ENCODE measurements at regions not wholly inside any gene's neighbourhood (a gene's known extent, or its start where the extent isn't known, plus 50 kb on each side); places are given as distances from the start of the nearest gene placed in this dataset.

DNA sequence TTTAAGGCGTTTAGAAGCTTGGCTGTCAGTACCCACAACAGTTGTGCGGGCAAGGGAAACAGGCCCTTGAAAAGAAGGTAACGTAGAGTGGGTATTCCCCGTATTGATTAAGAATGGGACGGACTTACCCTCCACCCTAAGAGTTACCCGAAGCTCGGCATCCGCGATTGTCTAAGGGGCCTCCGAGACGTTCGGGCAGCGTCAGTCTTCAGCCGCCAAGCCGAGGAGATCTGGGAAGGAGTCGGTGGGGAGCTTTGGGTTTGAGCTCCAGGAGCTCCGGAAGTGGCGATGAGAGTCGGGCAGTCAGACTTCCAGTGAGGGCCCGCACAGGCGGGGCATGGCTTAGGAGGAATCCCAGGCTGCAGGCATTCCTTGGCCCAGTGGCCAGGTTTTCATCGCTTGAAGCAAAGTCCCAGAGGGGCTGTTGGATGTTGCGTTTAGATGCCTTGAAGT lies 748.2 kb upstream of the ADGRB3 start (continued):
- TF ChIP-seq TEAD4 (IDR thresholded peaks at IDR 0.05; ENCODE audit: low read length) (peak; percentile 6; the same call in 1 of the 2 replicates), TEAD4 (CRISPR knock-in tag; IDR thresholded peaks at IDR 0.05; ENCODE audit: borderline replicate concordance) (no peak), CBX1 (IDR thresholded peaks at IDR 0.05; ENCODE audit: low read depth) (peak; percentile 22; the same call in 1 of the 2 replicates), ETV5 (CRISPR knock-in tag; IDR thresholded peaks at IDR 0.05; ENCODE audit: low read depth) (peak; percentile 29; the same call in 1 of the 2 replicates), NFIC (IDR thresholded peaks at IDR 0.05) (no peak), ERF (CRISPR knock-in tag; IDR thresholded peaks at IDR 0.05) (peak; percentile 63; the same call in 1 of the 2 replicates), TFAP4 (CRISPR knock-in tag; IDR thresholded peaks at IDR 0.05; ENCODE audit: borderline replicate concordance) (peak; percentile 55; the same call in 1 of the 2 replicates), DDX20 (tag; IDR thresholded peaks at IDR 0.05; ENCODE audit: low read depth) (no peak), ZBTB49 (CRISPR knock-in tag; IDR thresholded peaks at IDR 0.05; ENCODE audit: borderline replicate concordance) (peak; percentile 59; the same call in 1 of the 2 replicates), JUND (IDR thresholded peaks at IDR 0.05; ENCODE audit: borderline replicate concordance, low read depth, low read length) (0 out of 2 replicates have a peak, but pooled peaks have one; percentile 1), JUND (tag; IDR thresholded peaks at IDR 0.05; ENCODE audit: borderline replicate concordance, low read depth, low read length) (no peak), ZNF175 (CRISPR knock-in tag; IDR thresholded peaks at IDR 0.05; ENCODE audit: low read depth) (peak; percentile 12; the same call in 1 of the 2 replicates), ZNF12 (CRISPR knock-in tag; IDR thresholded peaks at IDR 0.05) (no peak), ZNF561 (CRISPR knock-in tag; conservative IDR thresholded peaks at IDR 0.05) (no peak), FOXK1 (CRISPR knock-in tag; IDR thresholded peaks at IDR 0.05; ENCODE audit: borderline replicate concordance) (peak; percentile 35; the same call in 1 of the 2 replicates), SAP30 (IDR thresholded peaks at IDR 0.05; ENCODE audit: borderline replicate concordance, insufficient read depth, low read depth, low read length, poor library complexity, severe bottlenecking) (peak; percentile 62), HDAC6 (IDR thresholded peaks at IDR 0.05; ENCODE audit: low read depth, low read length) (no peak), PCBP2 (IDR thresholded peaks at IDR 0.05; ENCODE audit: low read depth, low read length, poor library complexity, severe bottlenecking) (no peak), ZBTB17 (CRISPR knock-in tag; IDR thresholded peaks at IDR 0.05) (peak; percentile 50; the same call in 1 of the 2 replicates), SMAD4 (CRISPR knock-in tag; conservative IDR thresholded peaks at IDR 0.05) (0 out of 2 replicates have a peak, but pooled peaks have one; percentile 22), XRCC5 (IDR thresholded peaks at IDR 0.05; ENCODE audit: low read depth, low read length) (no peak)
- TF ChIP-seq, protein P1, sequence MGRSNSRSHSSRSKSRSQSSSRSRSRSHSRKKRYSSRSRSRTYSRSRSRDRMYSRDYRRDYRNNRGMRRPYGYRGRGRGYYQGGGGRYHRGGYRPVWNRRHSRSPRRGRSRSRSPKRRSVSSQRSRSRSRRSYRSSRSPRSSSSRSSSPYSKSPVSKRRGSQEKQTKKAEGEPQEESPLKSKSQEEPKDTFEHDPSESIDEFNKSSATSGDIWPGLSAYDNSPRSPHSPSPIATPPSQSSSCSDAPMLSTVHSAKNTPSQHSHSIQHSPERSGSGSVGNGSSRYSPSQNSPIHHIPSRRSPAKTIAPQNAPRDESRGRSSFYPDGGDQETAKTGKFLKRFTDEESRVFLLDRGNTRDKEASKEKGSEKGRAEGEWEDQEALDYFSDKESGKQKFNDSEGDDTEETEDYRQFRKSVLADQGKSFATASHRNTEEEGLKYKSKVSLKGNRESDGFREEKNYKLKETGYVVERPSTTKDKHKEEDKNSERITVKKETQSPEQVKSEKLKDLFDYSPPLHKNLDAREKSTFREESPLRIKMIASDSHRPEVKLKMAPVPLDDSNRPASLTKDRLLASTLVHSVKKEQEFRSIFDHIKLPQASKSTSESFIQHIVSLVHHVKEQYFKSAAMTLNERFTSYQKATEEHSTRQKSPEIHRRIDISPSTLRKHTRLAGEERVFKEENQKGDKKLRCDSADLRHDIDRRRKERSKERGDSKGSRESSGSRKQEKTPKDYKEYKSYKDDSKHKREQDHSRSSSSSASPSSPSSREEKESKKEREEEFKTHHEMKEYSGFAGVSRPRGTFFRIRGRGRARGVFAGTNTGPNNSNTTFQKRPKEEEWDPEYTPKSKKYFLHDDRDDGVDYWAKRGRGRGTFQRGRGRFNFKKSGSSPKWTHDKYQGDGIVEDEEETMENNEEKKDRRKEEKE (IDR thresholded peaks at IDR 0.05; ENCODE audit: borderline replicate concordance in 1 of 2, control insufficient read depth in 1 of 2, low read depth in 2 of 2, low read length in 1 of 2), result peak in 1 of 2 experiments; percentile 21; a peak in 1 of 4 replicates

Measured in K562 (cell line).